H1 (cell line): ENCODE measurements at regions not wholly inside any gene's neighbourhood (a gene's known extent, or its start where the extent isn't known, plus 50 kb on each side); places are given as distances from the start of the nearest gene placed in this dataset.

Experiments used
- ATF2 ChIP-seq: IDR thresholded peaks from 2 replicates; pipeline ENCODE4 v1.6.1; 2012; ENCODE audit warnings: low read length, inconsistent platforms
- NRF1 ChIP-seq: IDR thresholded peaks from 2 replicates; pipeline ENCODE4 v1.6.1; 2011; ENCODE audit warnings: mild to moderate bottlenecking, low read depth, low read length, improper control_type of control experiment
- RAD21 ChIP-seq, 2 experiments: IDR thresholded peaks in 1 of 2; conservative IDR thresholded peaks in 1 of 2; 2 replicates each; pipeline ENCODE4 v1.6.1; 2011; ENCODE audit warnings: low read depth in 2 of 2, low read length in 2 of 2, improper control_type of control experiment in 1 of 2, inconsistent platforms in 1 of 2, mild to moderate bottlenecking in 1 of 2, moderate library complexity in 1 of 2
- RNF2 ChIP-seq: fragments of 200-900, 300-1000 bp; sonication (generic); IDR thresholded peaks from 2 replicates; pipeline ENCODE4 v1.7.1; 2016; ENCODE audit warnings: borderline replicate concordance, low read depth, mild to moderate bottlenecking, antibody characterized with exemption, low read length; ENCODE audit not compliant: poor library complexity, severe bottlenecking; ENCODE audit errors: missing control alignments
- RXRA ChIP-seq: IDR thresholded peaks from 2 replicates; pipeline ENCODE4 v1.6.1; 2011; ENCODE audit warnings: low read depth, mild to moderate bottlenecking, low read length, moderate library complexity; ENCODE audit not compliant: insufficient read depth
- SP2 ChIP-seq: IDR thresholded peaks from 2 replicates; pipeline ENCODE4 v1.6.1; 2012; ENCODE audit warnings: mild to moderate bottlenecking, low read length, inconsistent platforms
- USF2 ChIP-seq: IDR thresholded peaks from 2 replicates; pipeline ENCODE4 v1.6.1; 2011; ENCODE audit warnings: low read length, improper control_type of control experiment

- no peak for TF ChIP-seq ATF2
- no peak for TF ChIP-seq RXRA
- no peak for TF ChIP-seq RAD21 (IDR thresholded peaks at IDR 0.05 in 1 of 2, conservative IDR thresholded peaks at IDR 0.05 in 1 of 2; ENCODE audit: low read depth in 2 of 2, low read length in 2 of 2)
- TF ChIP-seq SP2 = no peak
- no peak for TF ChIP-seq NRF1
- TF ChIP-seq RNF2 = no peak
- TF ChIP-seq USF2 = no peak
Observed at GRCh38 chr12:67046062-67046461, 223.1 kb upstream of the CAND1 start (continued).
